ENCODE measurements at regions not wholly inside any gene's neighbourhood (a gene's known extent, or its start where the extent isn't known, plus 50 kb on each side); places are given as distances from the start of the nearest gene placed in this dataset.

GRCh38 chr5:77561965-77562364 is 69.8 kb upstream of the WDR41 start:
- no peaks in the 10 kb centered on the region for H3K4me1 Mint-ChIP-seq (ENCODE audit: insufficient read depth, unreplicated experiment)
- ChIA-PET CTCF (interaction anchor here (1.3 to 2.4 kb wide), 3 partner anchors 10 to 448 kb away, joined by 3 to 24 read pairs (median 5); no protein-coding TSS in a partner anchor), POLR2A (interaction anchor here (0.7 to 1.4 kb wide), 3 partner anchors 213 to 733 kb away, joined by 4 to 5 read pairs (median 4); partner anchors contain the start of gene AP3B1)
- intact Hi-C loops (cut with micrococcal nuclease), result loop anchor here (2.0 to 5.0 kb wide), 2 partner anchors 297 to 1405 kb away; no protein-coding TSS in a partner anchor
- no peak for TF ChIP-seq CTCF (IDR thresholded peaks at IDR 0.05; ENCODE audit: unreplicated experiment)
- no peak for DNase-seq (ENCODE audit: unreplicated experiment)
- no peaks in the 10 kb centered on the region for H3K36me3 Mint-ChIP-seq (ENCODE audit: insufficient read depth, unreplicated experiment)
- no TSS peak for BruUV-seq (replicated peaks)
- no peak overlapping the region for H3K27ac Mint-ChIP-seq (ENCODE audit: low read depth, unreplicated experiment)
- no peaks in the 10 kb centered on the region for H3K9me3 Mint-ChIP-seq (ENCODE audit: unreplicated experiment)
- H3K27me3 Mint-ChIP-seq (ENCODE audit: insufficient read depth, unreplicated experiment), result no peaks in the 10 kb centered on the region
- H3K4me3 Mint-ChIP-seq (ENCODE audit: unreplicated experiment), result no peak overlapping the region

- ChIA-PET CTCF (interaction anchor here (0.6 to 2.4 kb wide), 30 partner anchors 9 to 706 kb away, joined by 3 to 24 read pairs (median 3); no protein-coding TSS in a partner anchor), POLR2A (interaction anchor here (1.2 to 1.4 kb wide), 2 partner anchors 215 to 708 kb away, joined by 4 to 5 read pairs; no protein-coding TSS in a partner anchor)
- no peaks in the 10 kb centered on the region for H3K27me3 Mint-ChIP-seq (ENCODE audit: insufficient read depth, unreplicated experiment)
- no TSS peak for BruUV-seq (replicated peaks)
- no peak overlapping the region for H3K27ac Mint-ChIP-seq (ENCODE audit: low read depth, unreplicated experiment)
- H3K9me3 Mint-ChIP-seq (ENCODE audit: unreplicated experiment), result no peaks in the 10 kb centered on the region
- no peaks in the 10 kb centered on the region for H3K36me3 Mint-ChIP-seq (ENCODE audit: insufficient read depth, unreplicated experiment)
- no peak overlapping the region for H3K4me3 Mint-ChIP-seq (ENCODE audit: unreplicated experiment)
- no peaks in the 10 kb centered on the region for H3K4me1 Mint-ChIP-seq (ENCODE audit: insufficient read depth, unreplicated experiment)
- peak; percentile 52 for DNase-seq (ENCODE audit: unreplicated experiment)
- TF ChIP-seq CTCF (IDR thresholded peaks at IDR 0.05; ENCODE audit: unreplicated experiment), result peak; percentile 61
- intact Hi-C loops (cut with micrococcal nuclease), result loop anchor here (1.0 to 5.0 kb wide), 7 partner anchors 298 to 1407 kb away; no protein-coding TSS in a partner anchor
These were observed 68.7 kb upstream of the WDR41 start for GRCh38 chr5:77560677-77561263.

- intact Hi-C loops (cut with micrococcal nuclease), result no loop called here
These were observed 66.2 kb upstream of the WDR41 start for GRCh38 chr5:77558266-77558665.

More at GRCh38 chr5:77558266-77558665, 66.2 kb upstream of the WDR41 start:
- H3K9me3 Mint-ChIP-seq (ENCODE audit: unreplicated experiment), result no peaks in the 10 kb centered on the region
- POLR2A ChIA-PET, result no interaction called here
- no TSS peak for BruUV-seq (replicated peaks)
- H3K27me3 Mint-ChIP-seq (ENCODE audit: insufficient read depth, unreplicated experiment), result no peaks in the 10 kb centered on the region
- TF ChIP-seq CTCF (IDR thresholded peaks at IDR 0.05; ENCODE audit: unreplicated experiment), result no peak
- CTCF ChIA-PET, result interaction anchor here (1.0 kb wide), 1 partner anchor 710 kb away, joined by 8 read pairs; no protein-coding TSS in a partner anchor
- no peak overlapping the region for H3K4me3 Mint-ChIP-seq (ENCODE audit: unreplicated experiment)
- no peak for DNase-seq (ENCODE audit: unreplicated experiment)
- no peaks in the 10 kb centered on the region for H3K4me1 Mint-ChIP-seq (ENCODE audit: insufficient read depth, unreplicated experiment)
- H3K36me3 Mint-ChIP-seq (ENCODE audit: insufficient read depth, unreplicated experiment), result no peaks in the 10 kb centered on the region
- H3K27ac Mint-ChIP-seq (ENCODE audit: low read depth, unreplicated experiment), result no peak overlapping the region
